ENCODE measurements at regions not wholly inside any gene's neighbourhood (a gene's known extent, or its start where the extent isn't known, plus 50 kb on each side); places are given as distances from the start of the nearest gene placed in this dataset.

DNA sequence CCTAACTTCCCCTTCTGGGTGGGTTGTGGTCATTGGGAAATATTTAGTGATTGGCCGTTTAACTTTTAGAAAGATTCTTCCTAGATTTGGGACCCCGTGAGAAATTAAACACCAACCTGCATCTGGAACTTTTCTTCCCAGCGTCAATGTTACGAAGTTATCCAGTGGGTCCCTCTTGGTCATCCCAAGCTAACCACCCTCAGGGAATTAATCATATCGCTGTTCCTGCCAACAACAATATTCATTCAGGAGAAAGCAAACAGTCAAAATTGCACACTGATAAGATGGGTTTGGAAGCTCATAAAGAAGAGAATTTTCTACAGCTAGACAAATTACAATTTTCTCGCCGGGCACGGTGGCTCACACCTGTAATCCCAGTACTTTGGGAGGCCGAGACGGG is 121.2 kb upstream of the STX18 start:
- Histone ChIP-seq H3K36me3 (replicated peaks in 1 of 2; ENCODE audit: control insufficient read depth in 1 of 2, insufficient read depth in 2 of 2, low read length in 1 of 2) (no peaks in the 10 kb centered on the region), H3K27ac (ENCODE audit: low read depth in 2 of 2, low read length in 1 of 2) (peak overlapping the region in 1 of 2 experiments; percentile 48; a peak in 1 of 4 replicates), H3K9me3 (no peaks in the 10 kb centered on the region), H2AFZ (ENCODE audit: low read depth) (no peak overlapping the region), H3K79me2 (ENCODE audit: insufficient read depth) (no peaks in the 10 kb centered on the region), H3K27me3 (ENCODE audit: insufficient read depth) (no peaks in the 10 kb centered on the region), H3K9me2 (no peaks in the 10 kb centered on the region), H4K20me1 (ENCODE audit: insufficient read depth) (no peaks in the 10 kb centered on the region), H3K4me1 (ENCODE audit: control insufficient read depth in 1 of 2, insufficient read depth in 2 of 2, low read depth in 1 of 2, low read length in 1 of 2) (peaks cover 10 to 43% of the 10 kb centered on the region in 2 experiments; a peak in 3 of 4 replicates), H3K4me3 (ENCODE audit: low read depth in 2 of 2, low read length in 1 of 2) (no peak overlapping the region), H3K4me2 (no peak overlapping the region; the same call in 1 of the 2 replicates), H3K9ac (no peak overlapping the region), H3F3A (replicated peaks; ENCODE audit: insufficient read depth) (peaks cover 18% of the 10 kb centered on the region)
- 89% methylated on average over 10 of the region's 10 CpGs for WGBS (ENCODE audit: low lambda C conversion rate)
- DNase-seq, result no peak
- ChIA-PET CTCF (no interaction called here), POLR2A (no interaction called here)
- TF ChIP-seq, protein P1, sequence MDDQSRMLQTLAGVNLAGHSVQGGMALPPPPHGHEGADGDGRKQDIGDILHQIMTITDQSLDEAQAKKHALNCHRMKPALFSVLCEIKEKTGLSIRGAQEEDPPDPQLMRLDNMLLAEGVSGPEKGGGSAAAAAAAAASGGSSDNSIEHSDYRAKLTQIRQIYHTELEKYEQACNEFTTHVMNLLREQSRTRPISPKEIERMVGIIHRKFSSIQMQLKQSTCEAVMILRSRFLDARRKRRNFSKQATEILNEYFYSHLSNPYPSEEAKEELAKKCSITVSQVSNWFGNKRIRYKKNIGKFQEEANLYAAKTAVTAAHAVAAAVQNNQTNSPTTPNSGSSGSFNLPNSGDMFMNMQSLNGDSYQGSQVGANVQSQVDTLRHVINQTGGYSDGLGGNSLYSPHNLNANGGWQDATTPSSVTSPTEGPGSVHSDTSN (IDR thresholded peaks at IDR 0.05), result no peak
- TF ChIP-seq GABPA (IDR thresholded peaks at IDR 0.05; ENCODE audit: low read depth) (no peak), TAF1 (IDR thresholded peaks at IDR 0.05; ENCODE audit: borderline replicate concordance, low read depth, low read length) (no peak), RAD21 (IDR thresholded peaks at IDR 0.05; ENCODE audit: low read length) (no peak), RCOR1 (IDR thresholded peaks at IDR 0.05; ENCODE audit: low read length) (no peak), SMC3 (IDR thresholded peaks at IDR 0.05; ENCODE audit: low read depth, low read length) (no peak), SIN3A (IDR thresholded peaks at IDR 0.05; ENCODE audit: borderline replicate concordance, low read depth, low read length) (no peak), CHD2 (IDR thresholded peaks at IDR 0.05; ENCODE audit: low read length, partially characterized antibody) (no peak), ELF1 (IDR thresholded peaks at IDR 0.05) (no peak), MXI1 (IDR thresholded peaks at IDR 0.05; ENCODE audit: low read depth, low read length) (no peak), EP300 (IDR thresholded peaks at IDR 0.05; ENCODE audit: borderline replicate concordance in 1 of 2, low read depth in 1 of 2, low read length in 1 of 2) (no peak), FOSL2 (IDR thresholded peaks at IDR 0.05; ENCODE audit: borderline replicate concordance, low read depth) (no peak), FOXM1 (IDR thresholded peaks at IDR 0.05; ENCODE audit: low read depth) (no peak), FOXJ3 (CRISPR knock-in tag; IDR thresholded peaks at IDR 0.05) (no peak), YY1 (IDR thresholded peaks at IDR 0.05; ENCODE audit: low read depth) (no peak)
- TF ChIP-seq, protein P2, sequence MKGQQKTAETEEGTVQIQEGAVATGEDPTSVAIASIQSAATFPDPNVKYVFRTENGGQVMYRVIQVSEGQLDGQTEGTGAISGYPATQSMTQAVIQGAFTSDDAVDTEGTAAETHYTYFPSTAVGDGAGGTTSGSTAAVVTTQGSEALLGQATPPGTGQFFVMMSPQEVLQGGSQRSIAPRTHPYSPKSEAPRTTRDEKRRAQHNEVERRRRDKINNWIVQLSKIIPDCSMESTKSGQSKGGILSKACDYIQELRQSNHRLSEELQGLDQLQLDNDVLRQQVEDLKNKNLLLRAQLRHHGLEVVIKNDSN (IDR thresholded peaks at IDR 0.05; ENCODE audit: borderline replicate concordance, low read depth), result no peak
- TF ChIP-seq, protein P3, sequence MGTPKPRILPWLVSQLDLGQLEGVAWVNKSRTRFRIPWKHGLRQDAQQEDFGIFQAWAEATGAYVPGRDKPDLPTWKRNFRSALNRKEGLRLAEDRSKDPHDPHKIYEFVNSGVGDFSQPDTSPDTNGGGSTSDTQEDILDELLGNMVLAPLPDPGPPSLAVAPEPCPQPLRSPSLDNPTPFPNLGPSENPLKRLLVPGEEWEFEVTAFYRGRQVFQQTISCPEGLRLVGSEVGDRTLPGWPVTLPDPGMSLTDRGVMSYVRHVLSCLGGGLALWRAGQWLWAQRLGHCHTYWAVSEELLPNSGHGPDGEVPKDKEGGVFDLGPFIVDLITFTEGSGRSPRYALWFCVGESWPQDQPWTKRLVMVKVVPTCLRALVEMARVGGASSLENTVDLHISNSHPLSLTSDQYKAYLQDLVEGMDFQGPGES (IDR thresholded peaks at IDR 0.05; ENCODE audit: low read depth, low read length), result no peak
- TF ChIP-seq, protein P4, sequence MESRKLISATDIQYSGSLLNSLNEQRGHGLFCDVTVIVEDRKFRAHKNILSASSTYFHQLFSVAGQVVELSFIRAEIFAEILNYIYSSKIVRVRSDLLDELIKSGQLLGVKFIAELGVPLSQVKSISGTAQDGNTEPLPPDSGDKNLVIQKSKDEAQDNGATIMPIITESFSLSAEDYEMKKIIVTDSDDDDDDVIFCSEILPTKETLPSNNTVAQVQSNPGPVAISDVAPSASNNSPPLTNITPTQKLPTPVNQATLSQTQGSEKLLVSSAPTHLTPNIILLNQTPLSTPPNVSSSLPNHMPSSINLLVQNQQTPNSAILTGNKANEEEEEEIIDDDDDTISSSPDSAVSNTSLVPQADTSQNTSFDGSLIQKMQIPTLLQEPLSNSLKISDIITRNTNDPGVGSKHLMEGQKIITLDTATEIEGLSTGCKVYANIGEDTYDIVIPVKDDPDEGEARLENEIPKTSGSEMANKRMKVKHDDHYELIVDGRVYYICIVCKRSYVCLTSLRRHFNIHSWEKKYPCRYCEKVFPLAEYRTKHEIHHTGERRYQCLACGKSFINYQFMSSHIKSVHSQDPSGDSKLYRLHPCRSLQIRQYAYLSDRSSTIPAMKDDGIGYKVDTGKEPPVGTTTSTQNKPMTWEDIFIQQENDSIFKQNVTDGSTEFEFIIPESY (IDR thresholded peaks at IDR 0.05; ENCODE audit: borderline replicate concordance, low read depth), result no peak
- TF ChIP-seq, protein P5, sequence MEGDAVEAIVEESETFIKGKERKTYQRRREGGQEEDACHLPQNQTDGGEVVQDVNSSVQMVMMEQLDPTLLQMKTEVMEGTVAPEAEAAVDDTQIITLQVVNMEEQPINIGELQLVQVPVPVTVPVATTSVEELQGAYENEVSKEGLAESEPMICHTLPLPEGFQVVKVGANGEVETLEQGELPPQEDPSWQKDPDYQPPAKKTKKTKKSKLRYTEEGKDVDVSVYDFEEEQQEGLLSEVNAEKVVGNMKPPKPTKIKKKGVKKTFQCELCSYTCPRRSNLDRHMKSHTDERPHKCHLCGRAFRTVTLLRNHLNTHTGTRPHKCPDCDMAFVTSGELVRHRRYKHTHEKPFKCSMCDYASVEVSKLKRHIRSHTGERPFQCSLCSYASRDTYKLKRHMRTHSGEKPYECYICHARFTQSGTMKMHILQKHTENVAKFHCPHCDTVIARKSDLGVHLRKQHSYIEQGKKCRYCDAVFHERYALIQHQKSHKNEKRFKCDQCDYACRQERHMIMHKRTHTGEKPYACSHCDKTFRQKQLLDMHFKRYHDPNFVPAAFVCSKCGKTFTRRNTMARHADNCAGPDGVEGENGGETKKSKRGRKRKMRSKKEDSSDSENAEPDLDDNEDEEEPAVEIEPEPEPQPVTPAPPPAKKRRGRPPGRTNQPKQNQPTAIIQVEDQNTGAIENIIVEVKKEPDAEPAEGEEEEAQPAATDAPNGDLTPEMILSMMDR (IDR thresholded peaks at IDR 0.05), result no peak
- TF ChIP-seq, protein P6, sequence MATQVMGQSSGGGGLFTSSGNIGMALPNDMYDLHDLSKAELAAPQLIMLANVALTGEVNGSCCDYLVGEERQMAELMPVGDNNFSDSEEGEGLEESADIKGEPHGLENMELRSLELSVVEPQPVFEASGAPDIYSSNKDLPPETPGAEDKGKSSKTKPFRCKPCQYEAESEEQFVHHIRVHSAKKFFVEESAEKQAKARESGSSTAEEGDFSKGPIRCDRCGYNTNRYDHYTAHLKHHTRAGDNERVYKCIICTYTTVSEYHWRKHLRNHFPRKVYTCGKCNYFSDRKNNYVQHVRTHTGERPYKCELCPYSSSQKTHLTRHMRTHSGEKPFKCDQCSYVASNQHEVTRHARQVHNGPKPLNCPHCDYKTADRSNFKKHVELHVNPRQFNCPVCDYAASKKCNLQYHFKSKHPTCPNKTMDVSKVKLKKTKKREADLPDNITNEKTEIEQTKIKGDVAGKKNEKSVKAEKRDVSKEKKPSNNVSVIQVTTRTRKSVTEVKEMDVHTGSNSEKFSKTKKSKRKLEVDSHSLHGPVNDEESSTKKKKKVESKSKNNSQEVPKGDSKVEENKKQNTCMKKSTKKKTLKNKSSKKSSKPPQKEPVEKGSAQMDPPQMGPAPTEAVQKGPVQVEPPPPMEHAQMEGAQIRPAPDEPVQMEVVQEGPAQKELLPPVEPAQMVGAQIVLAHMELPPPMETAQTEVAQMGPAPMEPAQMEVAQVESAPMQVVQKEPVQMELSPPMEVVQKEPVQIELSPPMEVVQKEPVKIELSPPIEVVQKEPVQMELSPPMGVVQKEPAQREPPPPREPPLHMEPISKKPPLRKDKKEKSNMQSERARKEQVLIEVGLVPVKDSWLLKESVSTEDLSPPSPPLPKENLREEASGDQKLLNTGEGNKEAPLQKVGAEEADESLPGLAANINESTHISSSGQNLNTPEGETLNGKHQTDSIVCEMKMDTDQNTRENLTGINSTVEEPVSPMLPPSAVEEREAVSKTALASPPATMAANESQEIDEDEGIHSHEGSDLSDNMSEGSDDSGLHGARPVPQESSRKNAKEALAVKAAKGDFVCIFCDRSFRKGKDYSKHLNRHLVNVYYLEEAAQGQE (IDR thresholded peaks at IDR 0.05; ENCODE audit: low read depth, low read length), result no peak

Measured in SK-N-SH (cell line).